ENCODE measurements at regions not wholly inside any gene's neighbourhood (a gene's known extent, or its start where the extent isn't known, plus 50 kb on each side); places are given as distances from the start of the nearest gene placed in this dataset.
"Not testable (repeated sequence)": the region's sequence is repeated elsewhere in the genome, so short reads cannot be mapped to it uniquely, and the experiment has no call there.

DNA sequence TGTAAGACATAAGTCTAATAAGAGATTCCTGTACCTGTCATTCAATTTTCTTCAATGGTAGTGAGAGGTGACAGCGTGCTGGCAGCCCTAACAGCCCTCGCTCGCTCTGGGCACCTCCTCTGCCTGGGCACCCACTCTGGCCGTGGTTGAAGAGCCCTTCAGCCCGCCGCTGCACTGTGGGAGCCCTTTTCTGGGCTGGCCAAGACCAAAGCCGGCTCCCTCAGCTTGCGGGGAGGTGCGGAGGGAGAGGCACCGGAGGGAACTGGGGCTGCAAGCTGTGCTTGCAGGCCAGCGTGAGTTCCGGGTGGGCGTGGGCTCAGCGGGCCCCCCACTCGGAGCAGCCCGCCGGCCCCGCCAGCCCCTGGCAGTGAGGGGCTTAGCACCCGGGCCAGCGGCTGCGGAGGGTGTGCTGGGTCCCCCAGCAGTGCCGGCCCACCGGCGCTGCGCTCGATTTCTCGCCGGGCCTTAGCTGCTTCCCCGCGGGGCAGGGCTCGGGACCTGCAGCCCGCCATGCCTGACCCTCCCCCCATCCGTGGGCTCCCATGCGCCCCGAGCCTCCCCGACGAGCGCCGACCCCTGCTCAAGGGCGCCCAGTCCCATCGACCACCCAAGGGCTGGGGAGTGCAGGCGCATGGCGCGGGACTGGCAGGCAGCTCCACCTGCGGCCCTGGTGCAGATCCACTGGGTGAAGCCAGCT is 816.6 kb upstream of the TENM4 start:
- H3K9me3 ChIP-seq (replicated peaks in 1 of 2; ENCODE audit: control insufficient read depth in 2 of 2, insufficient read depth in 1 of 2, low read depth in 1 of 2, low read length in 2 of 2); H2BK120ac ChIP-seq (ENCODE audit: low read depth, low read length); H2AK5ac ChIP-seq (ENCODE audit: low read depth, low read length); H4K8ac ChIP-seq (ENCODE audit: low read depth, low read length); H4K91ac ChIP-seq (ENCODE audit: low read depth, low read length, poor library complexity); H3K79me1 ChIP-seq (ENCODE audit: low read depth, low read length); H2BK12ac ChIP-seq (ENCODE audit: low read length); H3K23ac ChIP-seq (ENCODE audit: low read depth, low read length, poor library complexity); H3K18ac ChIP-seq (ENCODE audit: low read length); H3K4me1 ChIP-seq (ENCODE audit: control insufficient read depth in 2 of 2, insufficient read depth in 1 of 2, low read depth in 1 of 2, low read length in 2 of 2); H3K9ac ChIP-seq (ENCODE audit: low read depth, low read length, poor library complexity); H3K27ac ChIP-seq (replicated peaks; ENCODE audit: low read length); H3K4me2 ChIP-seq (ENCODE audit: insufficient read depth, low read length, poor library complexity, severe bottlenecking); H3K4ac ChIP-seq (ENCODE audit: low read length); H3K4me3 ChIP-seq (ENCODE audit: low read length in 2 of 2); H3K14ac ChIP-seq (ENCODE audit: low read length); H2BK5ac ChIP-seq (ENCODE audit: low read length); DNase-seq (ENCODE audit: low spot score); H3K27me3 ChIP-seq (ENCODE audit: control insufficient read depth in 3 of 3, insufficient read depth in 3 of 3, low read depth in 1 of 3, low read length in 3 of 3); H2BK15ac ChIP-seq (ENCODE audit: low read length); H2AFZ ChIP-seq (ENCODE audit: low read length); H3K36me3 ChIP-seq (replicated peaks in 1 of 2; ENCODE audit: control insufficient read depth in 2 of 2, insufficient read depth in 2 of 2, low read length in 2 of 2): not testable (repeated sequence)
- no CpG with 5 or more reads among the region's 45 CpGs for WGBS, 2 donors (ENCODE audit: extremely low coverage in 2 of 2, insufficient read length in 2 of 2, insufficient replicate concordance in 1 of 2)

DNA sequence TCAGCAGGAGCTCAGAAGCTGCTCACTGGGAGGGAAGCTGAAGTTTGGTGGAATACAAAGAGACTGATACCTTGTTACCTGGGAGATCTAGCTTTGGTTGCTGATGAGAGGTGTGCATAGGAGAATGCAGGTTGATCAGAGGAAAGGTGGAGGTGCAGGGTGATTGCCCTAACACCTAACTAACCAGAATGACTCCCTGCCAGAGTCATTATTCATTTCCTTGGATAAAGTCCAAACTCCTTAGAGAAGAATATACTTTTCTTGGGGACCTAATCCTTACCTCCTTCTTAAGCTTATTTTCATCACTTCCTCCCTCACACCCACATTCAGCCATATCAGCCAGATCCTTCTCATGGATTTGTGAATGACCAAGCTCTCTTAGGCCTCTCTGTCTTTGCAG is 814.2 kb upstream of the TENM4 start:
- no peak overlapping the region for H2BK120ac ChIP-seq (ENCODE audit: low read depth, low read length)
- H3K9ac ChIP-seq (ENCODE audit: low read depth, low read length, poor library complexity), result no peak overlapping the region
- no peak overlapping the region for H2BK15ac ChIP-seq (ENCODE audit: low read length)
- no peak overlapping the region for H3K4me3 ChIP-seq (ENCODE audit: low read length in 2 of 2)
- H2AK5ac ChIP-seq (ENCODE audit: low read depth, low read length), result no peak overlapping the region
- H3K14ac ChIP-seq (ENCODE audit: low read length), result no peak overlapping the region
- H2BK12ac ChIP-seq (ENCODE audit: low read length), result no peak overlapping the region
- no peak overlapping the region for H2BK5ac ChIP-seq (ENCODE audit: low read length)
- H3K27me3 ChIP-seq (ENCODE audit: control insufficient read depth in 3 of 3, insufficient read depth in 3 of 3, low read depth in 1 of 3, low read length in 3 of 3), result no peaks in the 10 kb centered on the region
- no peak overlapping the region for H4K91ac ChIP-seq (ENCODE audit: low read depth, low read length, poor library complexity)
- no peaks in the 10 kb centered on the region for H3K4me1 ChIP-seq (ENCODE audit: control insufficient read depth in 2 of 2, insufficient read depth in 1 of 2, low read depth in 1 of 2, low read length in 2 of 2)
- H3K9me3 ChIP-seq (replicated peaks in 1 of 2; ENCODE audit: control insufficient read depth in 2 of 2, insufficient read depth in 1 of 2, low read depth in 1 of 2, low read length in 2 of 2), result no peaks in the 10 kb centered on the region
- no peak overlapping the region for H4K8ac ChIP-seq (ENCODE audit: low read depth, low read length)
- H2AFZ ChIP-seq (ENCODE audit: low read length), result no peak overlapping the region
- no peak for DNase-seq (ENCODE audit: low spot score)
- no peaks in the 10 kb centered on the region for H3K36me3 ChIP-seq (replicated peaks in 1 of 2; ENCODE audit: control insufficient read depth in 2 of 2, insufficient read depth in 2 of 2, low read length in 2 of 2)
- H3K23ac ChIP-seq (ENCODE audit: low read depth, low read length, poor library complexity), result no peak overlapping the region
- H3K27ac ChIP-seq (replicated peaks; ENCODE audit: low read length), result no peak overlapping the region
- H3K4me2 ChIP-seq (ENCODE audit: insufficient read depth, low read length, poor library complexity, severe bottlenecking), result no peak overlapping the region
- H3K18ac ChIP-seq (ENCODE audit: low read length), result no peak overlapping the region
- H3K4ac ChIP-seq (ENCODE audit: low read length), result no peak overlapping the region
- no peaks in the 10 kb centered on the region for H3K79me1 ChIP-seq (ENCODE audit: low read depth, low read length)

GRCh38 chr11:80241766-80242165 is 800.9 kb upstream of the TENM4 start:
- H3K27ac ChIP-seq (replicated peaks; ENCODE audit: low read length), result no peak overlapping the region
- H3K36me3 ChIP-seq (replicated peaks in 1 of 2; ENCODE audit: control insufficient read depth in 2 of 2, insufficient read depth in 2 of 2, low read length in 2 of 2), result no peaks in the 10 kb centered on the region
- no CpG with 5 or more reads among the region's 3 CpGs for WGBS, 2 donors (ENCODE audit: extremely low coverage in 2 of 2, insufficient read length in 2 of 2, insufficient replicate concordance in 1 of 2)

GRCh38 chr11:80240245-80240644 is 799.4 kb upstream of the TENM4 start:
- Histone ChIP-seq H3K27me3 (ENCODE audit: control insufficient read depth in 3 of 3, insufficient read depth in 3 of 3, low read depth in 1 of 3, low read length in 3 of 3) (no peaks in the 10 kb centered on the region), H3K14ac (ENCODE audit: low read length) (no peak overlapping the region), H3K4me1 (ENCODE audit: control insufficient read depth in 2 of 2, insufficient read depth in 1 of 2, low read depth in 1 of 2, low read length in 2 of 2) (no peaks in the 10 kb centered on the region), H2BK120ac (ENCODE audit: low read depth, low read length) (no peak overlapping the region), H4K91ac (ENCODE audit: low read depth, low read length, poor library complexity) (no peak overlapping the region), H4K8ac (ENCODE audit: low read depth, low read length) (no peak overlapping the region), H3K4me2 (ENCODE audit: insufficient read depth, low read length, poor library complexity, severe bottlenecking) (no peak overlapping the region), H3K18ac (ENCODE audit: low read length) (no peak overlapping the region), H3K4ac (ENCODE audit: low read length) (no peak overlapping the region), H3K4me3 (ENCODE audit: low read length in 2 of 2) (no peak overlapping the region), H2BK15ac (ENCODE audit: low read length) (no peak overlapping the region), H2AK5ac (ENCODE audit: low read depth, low read length) (no peak overlapping the region), H2AFZ (ENCODE audit: low read length) (no peak overlapping the region), H3K27ac (replicated peaks; ENCODE audit: low read length) (no peak overlapping the region), H3K79me1 (ENCODE audit: low read depth, low read length) (no peaks in the 10 kb centered on the region), H3K9me3 (replicated peaks in 1 of 2; ENCODE audit: control insufficient read depth in 2 of 2, insufficient read depth in 1 of 2, low read depth in 1 of 2, low read length in 2 of 2) (no peaks in the 10 kb centered on the region), H3K23ac (ENCODE audit: low read depth, low read length, poor library complexity) (no peak overlapping the region), H3K9ac (ENCODE audit: low read depth, low read length, poor library complexity) (no peak overlapping the region), H3K36me3 (replicated peaks in 1 of 2; ENCODE audit: control insufficient read depth in 2 of 2, insufficient read depth in 2 of 2, low read length in 2 of 2) (no peaks in the 10 kb centered on the region), H2BK12ac (ENCODE audit: low read length) (no peak overlapping the region), H2BK5ac (ENCODE audit: low read length) (no peak overlapping the region)
- DNase-seq (ENCODE audit: low spot score), result no peak
- no CpG with 5 or more reads among the region's 1 CpG for WGBS, 2 donors (ENCODE audit: extremely low coverage in 2 of 2, insufficient read length in 2 of 2, insufficient replicate concordance in 1 of 2)

More at GRCh38 chr11:80241766-80242165, 800.9 kb upstream of the TENM4 start:
- Histone ChIP-seq H3K79me1 (ENCODE audit: low read depth, low read length) (no peaks in the 10 kb centered on the region), H3K4me2 (ENCODE audit: insufficient read depth, low read length, poor library complexity, severe bottlenecking) (no peak overlapping the region), H2AFZ (ENCODE audit: low read length) (no peak overlapping the region), H2BK12ac (ENCODE audit: low read length) (no peak overlapping the region), H2BK120ac (ENCODE audit: low read depth, low read length) (no peak overlapping the region), H2BK15ac (ENCODE audit: low read length) (no peak overlapping the region), H3K4ac (ENCODE audit: low read length) (no peak overlapping the region), H2BK5ac (ENCODE audit: low read length) (no peak overlapping the region), H2AK5ac (ENCODE audit: low read depth, low read length) (no peak overlapping the region), H4K91ac (ENCODE audit: low read depth, low read length, poor library complexity) (no peak overlapping the region), H3K23ac (ENCODE audit: low read depth, low read length, poor library complexity) (no peak overlapping the region), H4K8ac (ENCODE audit: low read depth, low read length) (no peak overlapping the region), H3K14ac (ENCODE audit: low read length) (no peak overlapping the region), H3K4me1 (ENCODE audit: control insufficient read depth in 2 of 2, insufficient read depth in 1 of 2, low read depth in 1 of 2, low read length in 2 of 2) (no peaks in the 10 kb centered on the region), H3K9ac (ENCODE audit: low read depth, low read length, poor library complexity) (no peak overlapping the region), H3K9me3 (replicated peaks in 1 of 2; ENCODE audit: control insufficient read depth in 2 of 2, insufficient read depth in 1 of 2, low read depth in 1 of 2, low read length in 2 of 2) (no peaks in the 10 kb centered on the region), H3K18ac (ENCODE audit: low read length) (no peak overlapping the region), H3K4me3 (ENCODE audit: low read length in 2 of 2) (no peak overlapping the region), H3K27me3 (ENCODE audit: control insufficient read depth in 3 of 3, insufficient read depth in 3 of 3, low read depth in 1 of 3, low read length in 3 of 3) (no peaks in the 10 kb centered on the region)
- DNase-seq (ENCODE audit: low spot score), result no peak
